Jurkat, Clone E6-1 (cell line): ENCODE measurements at regions not wholly inside any gene's neighbourhood (a gene's known extent, or its start where the extent isn't known, plus 50 kb on each side); places are given as distances from the start of the nearest gene placed in this dataset.

ENCODE experiments used
- DNase-seq: peaks from one replicate; pipeline ENCODE4 v3.0.0-alpha.2; 2011; ENCODE audit warnings: low read depth, low spot score
- H3K4me3 ChIP-seq: 2 replicates; pipeline ENCODE4 v1.5.1; 2011; ENCODE audit warnings: mild to moderate bottlenecking, low read length, control low read depth, moderate library complexity

GRCh38 chr18:24987303-24988252 is 364.4 kb downstream of the ZNF521 start:
- H3K4me3 ChIP-seq: no peak overlapping the region
- no peak for DNase-seq

DNA sequence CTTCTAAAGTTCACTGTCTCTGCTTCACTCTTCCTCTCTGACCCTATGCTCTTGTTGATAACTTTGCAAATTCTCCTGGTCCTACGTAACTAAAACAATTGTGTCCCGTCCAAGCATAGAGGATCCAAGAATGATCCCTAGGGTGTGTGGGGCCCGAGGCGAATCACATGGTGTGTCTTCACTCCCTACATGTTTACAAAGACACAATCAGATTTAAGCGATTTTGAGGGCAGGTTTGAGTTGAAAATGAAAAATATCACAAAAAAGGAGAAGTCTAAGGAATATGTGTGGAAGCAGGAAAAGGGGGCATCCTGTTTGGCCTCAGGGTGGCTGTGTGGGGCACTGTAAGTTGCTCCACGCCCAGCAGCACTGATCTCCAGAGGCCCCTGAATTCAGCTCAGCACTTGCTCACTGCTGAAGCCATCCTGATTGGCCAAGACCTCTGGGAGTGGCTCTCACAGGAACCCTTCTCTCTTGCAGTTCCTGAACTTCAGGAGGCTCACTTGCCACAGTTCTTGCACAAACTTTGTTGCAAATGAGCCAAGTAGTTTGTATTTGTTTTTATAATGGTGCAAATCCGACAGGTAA is 363.6 kb downstream of the ZNF521 start:
- no peak overlapping the region for H3K4me3 ChIP-seq
- no peak for DNase-seq

DNA sequence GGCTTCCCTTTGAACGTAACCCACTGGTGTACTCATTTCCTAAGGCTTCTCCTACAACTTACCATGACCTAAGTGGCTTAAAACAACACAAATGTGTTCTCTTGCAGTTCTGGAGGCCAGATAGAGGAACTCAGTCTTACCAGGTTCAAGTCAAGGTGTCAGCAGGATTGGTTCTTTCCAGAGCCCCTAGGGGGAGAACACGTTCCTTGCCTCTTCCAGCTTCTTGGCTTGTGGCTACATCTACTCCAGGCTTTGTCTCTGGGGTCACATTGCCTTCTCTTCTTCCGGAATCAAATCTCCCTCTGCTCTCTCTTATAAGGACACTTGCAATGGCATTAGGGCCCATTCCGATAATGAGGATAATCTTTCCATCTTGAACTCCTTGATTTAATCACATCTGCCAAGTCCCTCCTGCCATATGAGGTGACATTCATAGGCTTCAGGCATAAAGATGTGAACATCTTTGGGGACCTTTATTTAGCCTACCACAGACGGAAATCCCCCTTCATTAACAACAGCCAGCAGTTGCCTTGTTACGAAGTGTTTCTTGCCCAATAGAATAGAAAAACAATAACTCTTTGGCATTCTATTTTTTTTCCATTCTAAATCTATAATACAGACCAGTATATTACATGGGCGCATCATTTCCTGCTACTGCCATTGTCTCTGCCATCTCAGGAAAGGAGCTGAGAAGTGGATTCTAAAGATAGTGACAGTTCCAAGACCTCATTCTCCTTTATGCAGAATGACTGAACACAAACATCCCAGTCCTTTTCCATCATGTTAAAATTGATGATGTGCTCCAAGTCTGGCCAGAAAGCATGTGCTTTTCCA is 362.0 kb downstream of the ZNF521 start:
- no peak overlapping the region for H3K4me3 ChIP-seq
- no peak for DNase-seq

- DNase-seq: no peak
- no peak overlapping the region for H3K4me3 ChIP-seq
Observed at GRCh38 chr18:24990671-24991134, 361.3 kb downstream of the ZNF521 start.

DNA sequence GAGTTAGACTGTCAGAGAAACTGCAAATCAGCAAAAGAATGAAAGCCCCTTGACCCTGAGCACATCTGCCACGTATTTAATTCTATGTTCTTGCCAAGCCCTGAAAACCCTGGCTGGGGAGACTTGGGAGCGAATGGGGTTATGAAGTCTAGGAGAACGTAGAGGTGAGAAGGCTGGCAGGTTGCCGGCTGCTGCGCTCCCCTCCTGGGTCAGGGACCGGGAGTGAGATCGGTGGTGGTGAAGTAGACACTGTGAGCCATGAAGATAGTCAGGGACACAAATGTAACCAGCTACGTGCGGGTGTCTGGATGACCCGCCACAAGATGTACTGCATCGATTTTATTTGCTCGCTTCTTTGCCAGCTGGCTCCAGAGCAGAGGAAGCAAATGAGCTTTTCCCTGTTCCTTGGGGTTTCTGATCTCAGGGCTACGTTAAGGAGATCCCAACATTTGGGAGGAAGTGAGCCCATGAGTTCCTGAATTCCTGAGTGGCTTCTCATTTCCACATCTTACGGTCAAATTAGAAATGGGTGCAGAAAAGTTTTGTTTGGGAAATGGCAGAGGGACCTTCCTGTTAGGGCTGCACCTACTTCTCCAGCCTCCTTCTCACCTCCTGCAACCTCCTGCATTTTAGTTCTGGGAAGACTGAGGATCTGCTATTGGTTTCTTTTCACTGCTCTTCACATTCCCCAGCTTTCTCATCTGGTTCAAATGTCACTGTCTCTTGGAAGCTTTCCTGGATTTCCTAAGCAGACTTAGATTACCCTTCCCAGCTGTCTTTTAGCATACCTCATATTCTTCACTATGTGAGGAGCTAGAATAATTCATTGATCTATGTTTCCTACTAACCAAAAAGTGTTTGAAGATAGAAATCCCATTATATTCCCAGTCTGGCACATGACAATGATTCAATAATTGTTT is 360.6 kb downstream of the ZNF521 start:
- no peak for DNase-seq
- H3K4me3 ChIP-seq: no peak overlapping the region

DNA sequence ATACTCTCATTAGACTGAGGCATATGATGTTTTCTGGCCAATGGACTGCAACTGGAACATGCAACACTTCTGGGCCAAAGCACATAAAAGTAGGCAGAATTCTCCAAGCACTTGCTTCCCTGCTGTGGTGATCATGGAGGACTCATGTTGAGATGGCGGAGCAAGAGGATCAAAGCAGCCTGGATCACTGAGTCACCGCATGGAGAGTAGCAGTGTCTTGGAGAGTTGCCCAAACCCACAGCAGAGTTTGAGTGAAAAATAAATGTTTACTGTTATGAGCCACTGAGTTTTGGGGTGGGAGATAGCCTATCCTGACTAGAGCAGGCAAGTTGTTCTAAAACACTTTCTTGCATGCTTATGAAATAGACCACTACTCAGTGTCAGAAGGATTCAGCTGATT is 359.5 kb downstream of the ZNF521 start:
- no peak for DNase-seq
- no peak overlapping the region for H3K4me3 ChIP-seq

GRCh38 chr18:24993628-24994027 is 358.3 kb downstream of the ZNF521 start:
- DNase-seq: no peak
- no peak overlapping the region for H3K4me3 ChIP-seq

- H3K4me3 ChIP-seq: no peak overlapping the region
- no peak for DNase-seq
Observed at GRCh38 chr18:24995056-24995455, 356.9 kb downstream of the ZNF521 start.

GRCh38 chr18:24995755-24996154 is 356.2 kb downstream of the ZNF521 start:
- DNase-seq: no peak
- no peak overlapping the region for H3K4me3 ChIP-seq

DNA sequence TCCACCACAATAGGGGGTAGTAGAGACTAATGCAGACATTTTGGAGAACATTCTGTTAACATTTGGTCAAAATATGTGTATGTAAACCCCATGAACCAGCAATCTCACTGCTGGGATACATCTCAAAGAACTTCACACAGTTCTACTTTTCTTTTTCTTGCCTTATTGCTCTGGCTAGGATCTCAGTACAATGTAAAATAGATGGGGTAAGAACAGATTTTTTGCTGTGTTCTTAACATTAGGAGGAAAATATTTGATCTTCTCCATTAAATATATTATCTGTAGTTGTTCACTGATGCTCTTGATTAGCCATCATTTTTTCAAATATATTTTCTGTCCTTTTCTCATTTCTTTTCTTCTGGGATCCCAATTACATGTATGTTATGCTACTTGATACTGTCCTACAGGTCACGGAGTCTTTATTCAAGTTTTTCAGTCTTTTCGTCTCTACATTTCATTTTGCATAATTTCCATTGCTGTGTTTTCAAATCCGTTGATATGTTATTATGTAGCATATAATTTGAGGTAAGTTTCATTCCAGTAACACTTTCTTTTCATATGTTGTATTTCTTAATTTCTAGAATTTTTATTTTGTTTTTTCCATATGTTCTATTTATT is 352.2 kb downstream of the ZNF521 start:
- DNase-seq: no peak
- H3K4me3 ChIP-seq: no peak overlapping the region

GRCh38 chr18:25001803-25002202 is 350.2 kb downstream of the ZNF521 start:
- no peak overlapping the region for H3K4me3 ChIP-seq
- DNase-seq: no peak

DNA sequence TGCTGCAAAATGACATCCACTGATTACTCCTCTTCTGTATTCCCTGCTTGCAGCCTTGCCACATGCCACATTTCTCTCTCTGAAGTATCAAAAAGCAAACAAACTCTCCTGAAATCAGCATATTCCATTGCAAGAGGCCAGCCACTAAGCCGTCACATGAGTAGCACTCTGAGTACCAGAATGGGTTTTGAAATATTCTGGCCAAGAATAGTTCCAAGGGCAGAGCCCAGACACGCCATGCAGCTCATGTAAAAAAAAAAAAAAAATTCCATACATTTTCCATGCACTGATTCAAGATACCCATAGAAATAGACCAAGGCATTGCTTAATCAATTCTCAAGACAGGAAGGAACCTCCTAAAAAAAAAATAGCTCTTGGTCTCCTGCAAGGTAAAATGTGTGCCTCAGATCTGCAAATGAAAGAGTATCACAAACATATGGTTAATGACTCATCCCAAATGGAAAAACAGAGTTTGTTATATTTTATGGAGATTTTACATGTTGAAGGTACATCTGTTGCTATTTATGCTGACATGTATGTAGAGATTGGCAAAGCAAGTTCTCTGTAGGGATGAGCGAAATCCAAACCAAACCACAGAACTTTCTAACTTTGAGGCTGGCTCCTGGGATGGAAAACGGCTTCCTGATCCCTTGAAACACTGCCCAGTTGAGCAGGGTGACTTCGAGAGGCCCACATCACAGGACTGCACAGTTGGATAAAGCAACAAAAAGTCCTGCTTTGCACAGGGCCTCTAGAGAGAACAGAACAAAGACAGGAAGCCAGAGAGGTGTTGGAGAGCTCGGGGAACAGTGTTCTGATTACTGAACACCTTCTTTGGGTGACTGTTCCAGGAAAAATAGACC is 346.2 kb downstream of the ZNF521 start:
- no peak overlapping the region for H3K4me3 ChIP-seq
- DNase-seq: no peak

DNA sequence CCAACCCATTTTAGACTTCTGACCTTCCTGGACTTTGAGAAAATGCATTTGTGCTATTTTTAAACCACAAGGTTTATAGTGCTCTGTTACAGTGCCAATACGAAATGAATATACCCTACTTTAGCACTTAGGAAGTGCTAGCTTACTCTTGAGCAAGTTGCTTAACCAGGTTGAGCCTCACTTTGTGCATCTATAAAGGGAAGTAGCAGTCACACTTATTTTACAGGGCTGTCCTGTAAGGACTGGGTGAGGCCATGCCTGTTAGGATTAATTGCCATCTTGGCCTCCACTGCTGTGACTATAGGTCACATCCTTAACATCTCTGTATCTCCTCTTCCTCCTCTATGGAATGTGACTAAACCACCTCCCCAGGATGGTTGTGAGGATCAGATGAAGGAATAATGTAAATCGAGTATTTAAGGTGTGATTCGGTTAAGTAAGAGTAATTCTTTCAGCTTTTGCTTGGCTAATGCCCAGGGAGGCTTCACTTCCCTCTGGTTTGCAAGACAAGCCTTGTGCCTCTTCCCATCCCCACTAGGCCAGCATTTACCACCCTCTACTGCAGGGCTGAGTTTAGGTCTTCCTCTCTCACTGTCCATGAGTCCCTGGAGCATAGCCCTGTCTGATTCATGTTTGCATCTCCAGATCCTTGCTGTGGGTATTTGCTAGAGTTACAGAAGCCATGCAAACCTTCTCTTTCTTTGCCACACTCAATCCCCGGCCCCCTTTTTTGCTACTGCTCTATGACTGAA is 341.2 kb downstream of the ZNF521 start:
- no peak overlapping the region for H3K4me3 ChIP-seq
- DNase-seq: no peak
